GM13977 (cell line): ENCODE measurements at regions not wholly inside any gene's neighbourhood (a gene's known extent, or its start where the extent isn't known, plus 50 kb on each side); places are given as distances from the start of the nearest gene placed in this dataset.

Experiments
- DNase-seq: peaks from one replicate; pipeline ENCODE4 v3.0.0; 2012; ENCODE audit warnings: low spot score
- CTCF ChIP-seq: IDR thresholded peaks from 2 replicates; pipeline ENCODE4 v1.5.1; 2012; ENCODE audit warnings: mild to moderate bottlenecking, control low read depth; ENCODE audit not compliant: insufficient read depth; ENCODE audit errors: extremely low read depth, missing control alignments
- in situ Hi-C: fragments of 300-500 bp; cut with MboI; formaldehyde crosslinking; loops from one replicate; pipeline ENCODE4 v1.12.0; 2022; ENCODE audit warnings: low sequenced_read_pairs, low pct_unique_long_range_greater_than_20kb, mixed read lengths, inconsistent platforms; ENCODE audit not compliant: unreplicated experiment

GRCh38 chr5:8601831-8602354, 732.9 kb downstream of the MTRR start:
- in situ Hi-C loops, result no loop called here
- no peak for DNase-seq
- no peak for TF ChIP-seq CTCF

- no peak for TF ChIP-seq CTCF
- in situ Hi-C loops, result no loop called here
- no peak for DNase-seq
Observed at GRCh38 chr5:8606231-8606630, 737.3 kb downstream of the MTRR start.

GRCh38 chr5:8611067-8611466, 742.1 kb downstream of the MTRR start:
- in situ Hi-C loops, result no loop called here
- no peak for TF ChIP-seq CTCF
- no peak for DNase-seq

- in situ Hi-C loops, result no loop called here
- no peak for TF ChIP-seq CTCF
- no peak for DNase-seq
Observed at GRCh38 chr5:8613078-8613685, 744.2 kb downstream of the MTRR start.

- no peak for DNase-seq
- in situ Hi-C loops, result no loop called here
- TF ChIP-seq CTCF, result no peak
Observed at GRCh38 chr5:8615142-8615858, 746.4 kb downstream of the MTRR start.

GRCh38 chr5:8628521-8628920, 759.6 kb downstream of the MTRR start:
- TF ChIP-seq CTCF, result no peak
- in situ Hi-C loops, result no loop called here
- DNase-seq, result no peak
